ENCODE measurements at regions not wholly inside any gene's neighbourhood (a gene's known extent, or its start where the extent isn't known, plus 50 kb on each side); places are given as distances from the start of the nearest gene placed in this dataset.

DNA sequence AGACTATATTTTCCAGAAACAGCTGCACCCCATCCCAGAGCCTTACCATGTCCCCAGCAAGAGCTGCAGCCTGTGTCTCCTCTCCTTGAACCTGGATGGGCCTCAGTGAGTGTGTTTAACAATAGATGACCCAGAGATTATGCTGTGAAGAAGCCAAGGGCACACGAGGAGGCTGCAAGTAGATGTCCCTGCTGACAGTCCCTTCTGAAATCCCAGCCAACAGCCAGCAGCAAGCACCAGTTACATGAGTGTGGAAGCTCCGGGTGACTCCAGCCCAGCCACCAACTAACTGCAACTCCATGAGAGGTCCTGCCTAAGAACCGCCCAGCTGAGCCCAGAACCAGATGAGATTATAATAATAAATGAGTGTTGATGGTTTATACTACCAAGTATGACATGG lies 191.7 kb downstream of the BCL11B start:
- TF ChIP-seq EZH2phosphoT487 (IDR thresholded peaks at IDR 0.05; ENCODE audit: low read depth, severe bottlenecking, unreplicated experiment) (no peak), EZH2 (IDR thresholded peaks at IDR 0.05; ENCODE audit: borderline replicate concordance) (no peak)
- TF ChIP-seq, protein P1, sequence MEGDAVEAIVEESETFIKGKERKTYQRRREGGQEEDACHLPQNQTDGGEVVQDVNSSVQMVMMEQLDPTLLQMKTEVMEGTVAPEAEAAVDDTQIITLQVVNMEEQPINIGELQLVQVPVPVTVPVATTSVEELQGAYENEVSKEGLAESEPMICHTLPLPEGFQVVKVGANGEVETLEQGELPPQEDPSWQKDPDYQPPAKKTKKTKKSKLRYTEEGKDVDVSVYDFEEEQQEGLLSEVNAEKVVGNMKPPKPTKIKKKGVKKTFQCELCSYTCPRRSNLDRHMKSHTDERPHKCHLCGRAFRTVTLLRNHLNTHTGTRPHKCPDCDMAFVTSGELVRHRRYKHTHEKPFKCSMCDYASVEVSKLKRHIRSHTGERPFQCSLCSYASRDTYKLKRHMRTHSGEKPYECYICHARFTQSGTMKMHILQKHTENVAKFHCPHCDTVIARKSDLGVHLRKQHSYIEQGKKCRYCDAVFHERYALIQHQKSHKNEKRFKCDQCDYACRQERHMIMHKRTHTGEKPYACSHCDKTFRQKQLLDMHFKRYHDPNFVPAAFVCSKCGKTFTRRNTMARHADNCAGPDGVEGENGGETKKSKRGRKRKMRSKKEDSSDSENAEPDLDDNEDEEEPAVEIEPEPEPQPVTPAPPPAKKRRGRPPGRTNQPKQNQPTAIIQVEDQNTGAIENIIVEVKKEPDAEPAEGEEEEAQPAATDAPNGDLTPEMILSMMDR (IDR thresholded peaks at IDR 0.05; ENCODE audit: poor library complexity): no peak
